OCI-LY3 (cell line): ENCODE measurements at regions not wholly inside any gene's neighbourhood (a gene's known extent, or its start where the extent isn't known, plus 50 kb on each side); places are given as distances from the start of the nearest gene placed in this dataset.

Experiments used
- CTCF ChIP-seq: fragments of 200-600, 300-600 bp; sonication (generic); IDR thresholded peaks from 2 replicates; pipeline ENCODE4 v1.5.1; 2014; ENCODE audit warnings: antibody characterized with exemption, low read length, low read depth
- EZH2phosphoT487 ChIP-seq: fragments of 200-600 bp; shearing (Covaris generic); IDR thresholded peaks from 2 replicates; pipeline ENCODE4 v1.6.1; 2018; ENCODE audit warnings: antibody characterized with exemption, mixed run types, low read depth

DNA sequence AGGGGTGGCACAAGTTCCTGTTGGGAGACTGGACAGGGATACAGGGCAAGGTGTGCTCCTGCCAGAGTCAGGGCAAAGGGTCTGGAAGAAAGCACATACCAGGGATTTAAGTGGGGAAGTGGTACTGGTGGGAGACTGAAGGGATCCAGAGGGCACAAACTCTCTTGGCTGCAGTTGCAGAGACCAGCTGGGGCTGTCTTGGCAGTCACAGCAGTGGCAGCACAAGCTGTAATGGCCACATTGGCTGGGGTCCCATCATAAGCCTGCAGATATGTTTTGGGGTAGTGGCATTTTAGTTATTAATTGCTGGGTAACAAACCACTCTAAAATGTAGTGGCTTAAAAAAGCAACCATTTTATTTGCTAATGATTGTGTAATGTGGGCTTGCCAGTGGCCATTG lies 492.2 kb downstream of the ENC1 start:
- TF ChIP-seq CTCF = no peak
- no peak for TF ChIP-seq EZH2phosphoT487
